AG04450 (cell line): ENCODE measurements at regions not wholly inside any gene's neighbourhood (a gene's known extent, or its start where the extent isn't known, plus 50 kb on each side); places are given as distances from the start of the nearest gene placed in this dataset.

Experiments used
- CTCF ChIA-PET: fragments of 300-600, 350-600 bp; formaldehyde crosslinking; extraction: SDS; loops from one replicate; lab custom pipeline; 2022; ENCODE audit warnings: antibody characterized with exemption, inconsistent platforms; lab: Charles Lee
- POLR2A ChIA-PET: fragments of 350-600 bp; formaldehyde crosslinking; extraction: SDS; loops from one replicate; lab custom pipeline; 2021; ENCODE audit warnings: antibody characterized with exemption, inconsistent platforms; lab: Yijun Ruan, JAX
- DNase-seq: peaks from one replicate; pipeline ENCODE4 v3.0.0-alpha.2; 2011; ENCODE audit warnings: low read depth, low spot score
- H3K27ac ChIP-seq: one replicate; pipeline ENCODE4 v1.5.1; 2012; ENCODE audit warnings: low read depth, low read length, control low read depth
- H3K27me3 ChIP-seq: one replicate; pipeline ENCODE4 v1.6.0; 2012; ENCODE audit warnings: low read length; ENCODE audit not compliant: control insufficient read depth, insufficient read depth
- H3K4me3 ChIP-seq: 2 replicates; pipeline ENCODE4 v1.5.1; 2011; ENCODE audit warnings: mild to moderate bottlenecking, low read depth, low read length, control low read depth
- H3K9me3 ChIP-seq: 2 replicates; pipeline ENCODE4 v1.5.1; 2012; ENCODE audit warnings: low read length; ENCODE audit not compliant: control insufficient read depth, insufficient read depth
- TF ChIP-seq, protein P1 (sequence below): IDR thresholded peaks from 2 replicates; pipeline ENCODE4 v1.5.1; 2011; ENCODE audit warnings: low read depth, low read length, control low read depth, inconsistent platforms

DNA sequence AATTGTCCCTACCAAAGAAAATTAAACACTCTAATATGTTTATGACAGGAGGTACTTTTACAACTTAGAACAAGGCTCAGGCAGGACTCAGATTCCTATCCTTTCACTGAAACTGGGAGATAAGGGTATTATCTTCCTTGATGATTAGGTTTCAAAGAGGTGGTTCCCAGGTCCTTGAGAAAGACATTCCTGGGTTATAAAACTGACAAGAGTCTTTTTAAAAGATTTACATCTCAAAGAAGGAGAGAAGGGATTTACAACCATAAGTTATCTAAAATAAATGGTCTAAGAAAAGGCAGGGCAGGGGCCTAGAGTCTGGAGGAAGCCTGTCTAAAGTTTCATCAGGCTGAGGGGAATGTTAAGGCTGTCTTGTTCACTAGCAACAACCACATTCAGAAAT is 1492.5 kb downstream of the HACE1 start:
- CTCF ChIA-PET, result no interaction called here
- DNase-seq, result no peak
- POLR2A ChIA-PET, result no interaction called here
- no peak overlapping the region for H3K4me3 ChIP-seq
- no peaks in the 10 kb centered on the region for H3K27me3 ChIP-seq
- H3K27ac ChIP-seq, result no peak overlapping the region
- peaks cover 11% of the 10 kb centered on the region; the same call in 1 of the 2 replicates for H3K9me3 ChIP-seq
- TF ChIP-seq, protein P1, sequence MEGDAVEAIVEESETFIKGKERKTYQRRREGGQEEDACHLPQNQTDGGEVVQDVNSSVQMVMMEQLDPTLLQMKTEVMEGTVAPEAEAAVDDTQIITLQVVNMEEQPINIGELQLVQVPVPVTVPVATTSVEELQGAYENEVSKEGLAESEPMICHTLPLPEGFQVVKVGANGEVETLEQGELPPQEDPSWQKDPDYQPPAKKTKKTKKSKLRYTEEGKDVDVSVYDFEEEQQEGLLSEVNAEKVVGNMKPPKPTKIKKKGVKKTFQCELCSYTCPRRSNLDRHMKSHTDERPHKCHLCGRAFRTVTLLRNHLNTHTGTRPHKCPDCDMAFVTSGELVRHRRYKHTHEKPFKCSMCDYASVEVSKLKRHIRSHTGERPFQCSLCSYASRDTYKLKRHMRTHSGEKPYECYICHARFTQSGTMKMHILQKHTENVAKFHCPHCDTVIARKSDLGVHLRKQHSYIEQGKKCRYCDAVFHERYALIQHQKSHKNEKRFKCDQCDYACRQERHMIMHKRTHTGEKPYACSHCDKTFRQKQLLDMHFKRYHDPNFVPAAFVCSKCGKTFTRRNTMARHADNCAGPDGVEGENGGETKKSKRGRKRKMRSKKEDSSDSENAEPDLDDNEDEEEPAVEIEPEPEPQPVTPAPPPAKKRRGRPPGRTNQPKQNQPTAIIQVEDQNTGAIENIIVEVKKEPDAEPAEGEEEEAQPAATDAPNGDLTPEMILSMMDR, result no peak

DNA sequence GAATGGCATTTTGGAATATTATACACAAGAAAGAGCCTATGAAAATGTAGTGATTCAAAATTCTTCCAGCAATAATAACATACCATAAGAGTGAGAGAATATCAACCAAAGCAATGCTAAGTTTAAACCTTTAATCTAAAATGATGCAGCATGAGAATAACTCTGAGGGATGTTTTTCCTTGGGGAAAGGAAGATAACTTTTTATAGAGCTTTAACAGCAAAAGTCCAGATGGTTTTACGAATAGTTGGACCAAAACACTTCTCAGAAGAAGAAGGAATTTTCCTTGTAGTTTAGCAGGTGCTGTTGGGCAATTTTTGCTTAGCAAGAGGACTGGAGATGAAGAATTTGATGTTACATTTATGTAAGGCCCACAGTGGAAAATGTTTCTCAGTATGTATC is 1503.2 kb downstream of the HACE1 start:
- H3K27me3 ChIP-seq, result no peaks in the 10 kb centered on the region
- H3K27ac ChIP-seq, result no peak overlapping the region
- ChIA-PET POLR2A (no interaction called here), CTCF (interaction anchor here (0.7 kb wide), 1 partner anchor 100 kb away, joined by 3 read pairs; no protein-coding TSS in a partner anchor)
- H3K4me3 ChIP-seq, result no peak overlapping the region
- DNase-seq, result no peak
- TF ChIP-seq, protein P1, result no peak
- peaks cover 14% of the 10 kb centered on the region for H3K9me3 ChIP-seq

DNA sequence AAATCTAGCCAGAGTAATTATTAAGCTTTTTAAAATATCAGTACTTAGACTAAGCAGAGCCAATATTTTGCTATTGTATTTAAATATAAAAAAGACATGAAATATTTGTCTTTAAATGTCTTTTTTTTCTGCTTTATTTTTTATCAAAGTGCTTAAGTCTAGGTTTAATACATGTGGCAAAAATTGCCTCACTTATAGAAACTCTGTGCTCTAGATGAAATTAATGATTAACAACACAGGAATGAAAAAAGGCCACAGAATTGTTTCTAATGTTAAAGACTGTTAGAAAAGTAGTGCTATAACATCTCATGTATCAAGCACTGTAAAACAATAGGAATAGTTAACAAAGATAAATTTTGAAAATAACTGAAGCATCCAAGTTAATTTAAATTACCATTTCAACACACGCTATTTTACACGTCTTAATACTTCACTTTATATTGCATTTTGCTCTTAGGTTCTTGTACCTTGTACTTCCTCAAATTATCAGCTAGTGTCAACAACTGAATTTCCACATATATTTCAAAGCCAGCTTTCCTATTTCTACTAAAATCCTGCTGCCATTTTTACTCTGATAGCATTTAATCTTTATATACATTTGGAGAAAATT is 1515.1 kb downstream of the HACE1 start:
- TF ChIP-seq, protein P1, result no peak
- DNase-seq, result no peak
- Histone ChIP-seq H3K4me3 (no peak overlapping the region), H3K27me3 (no peaks in the 10 kb centered on the region), H3K27ac (no peak overlapping the region), H3K9me3 (peaks cover 3% of the 10 kb centered on the region)
- ChIA-PET POLR2A (no interaction called here), CTCF (no interaction called here)

DNA sequence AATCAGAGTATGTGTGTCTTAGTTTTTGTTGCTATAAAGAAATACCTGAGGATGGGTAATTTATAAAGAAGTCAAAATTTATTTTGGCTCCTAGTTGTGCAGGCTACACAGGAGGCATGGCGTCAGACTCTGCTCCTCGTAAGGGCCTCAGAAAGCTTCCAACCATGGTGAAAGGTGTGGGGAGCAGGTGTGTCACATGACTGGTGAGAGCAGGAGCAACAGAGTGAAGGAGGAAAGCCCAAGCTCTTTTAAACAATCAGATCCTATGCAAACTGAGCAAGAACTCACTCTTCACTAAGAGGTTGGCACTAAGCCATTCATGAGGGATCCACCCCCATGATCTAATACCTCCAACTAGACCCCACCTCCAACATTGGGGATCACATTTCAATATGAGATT is 1524.3 kb downstream of the HACE1 start:
- Histone ChIP-seq H3K9me3 (peaks cover 9% of the 10 kb centered on the region), H3K27me3 (no peaks in the 10 kb centered on the region), H3K4me3 (no peak overlapping the region), H3K27ac (no peak overlapping the region)
- DNase-seq, result no peak
- CTCF ChIA-PET, result no interaction called here
- TF ChIP-seq, protein P1, result no peak
- POLR2A ChIA-PET, result no interaction called here

DNA sequence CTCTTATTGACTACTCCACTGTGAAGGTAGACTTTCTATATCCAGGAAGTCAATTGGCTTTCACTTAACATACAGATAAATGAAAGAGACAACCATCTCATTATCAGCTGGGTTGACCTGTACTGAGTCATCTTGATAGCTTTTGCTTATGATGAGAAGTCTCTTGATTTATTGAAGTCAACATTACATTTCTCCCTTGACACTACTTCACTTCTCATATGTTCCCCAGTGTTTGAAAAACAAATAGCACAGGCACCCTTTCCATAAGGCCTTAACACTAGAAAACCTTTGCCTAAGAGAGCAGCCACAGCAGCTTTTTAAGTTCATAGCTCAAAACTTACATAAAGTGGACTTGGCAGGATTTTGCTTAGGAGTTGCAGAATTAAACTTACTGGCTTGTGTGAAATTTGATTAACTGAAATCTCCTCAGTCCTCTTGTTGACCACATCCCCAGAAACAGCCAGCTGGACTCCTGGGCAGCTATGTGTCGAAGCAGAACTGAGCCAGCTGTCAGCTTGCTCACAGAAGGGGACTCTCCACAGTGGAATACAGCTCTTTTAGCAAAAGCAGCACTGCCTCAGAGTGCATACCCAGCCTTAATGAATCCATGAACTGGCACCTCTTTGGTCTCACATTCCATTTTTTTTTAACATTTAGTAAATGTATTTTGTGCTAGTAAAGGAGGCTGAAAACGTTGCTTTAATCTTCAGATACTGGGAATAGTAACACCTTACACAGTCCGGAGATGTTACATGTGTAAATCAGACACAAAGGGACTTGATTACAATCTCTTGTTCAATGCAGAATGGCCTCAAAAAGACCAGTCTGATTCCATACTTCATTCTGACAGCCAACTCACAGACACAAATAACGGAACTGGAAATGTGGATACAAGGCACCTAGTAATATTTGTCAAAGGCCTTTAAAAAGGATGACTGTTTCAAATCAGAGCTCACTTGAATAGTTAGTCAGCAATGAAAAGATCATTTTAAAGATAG is 1532.7 kb downstream of the HACE1 start:
- Histone ChIP-seq H3K9me3 (peaks cover 5% of the 10 kb centered on the region), H3K27ac (no peak overlapping the region), H3K4me3 (no peak overlapping the region), H3K27me3 (no peaks in the 10 kb centered on the region)
- CTCF ChIA-PET, result no interaction called here
- no peak for DNase-seq
- POLR2A ChIA-PET, result no interaction called here
- TF ChIP-seq, protein P1, result no peak
